Activated CD4-positive, alpha-beta memory T cell treated with anti-CD3 and anti-CD28 coated beads, Interleukin-2, amount 10 ng/mL, durations not matched to agents 7 days and 5 days (primary cell): ENCODE measurements at regions not wholly inside any gene's neighbourhood (a gene's known extent, or its start where the extent isn't known, plus 50 kb on each side); places are given as distances from the start of the nearest gene placed in this dataset.
"Not testable (repeated sequence)": the region's sequence is repeated elsewhere in the genome, so short reads cannot be mapped to it uniquely, and the experiment has no call there.

Experiments used
- CTCF ChIA-PET: fragments of 350-600 bp; sonication (Branson Sonifier 250); formaldehyde crosslinking; loops from one replicate; lab custom pipeline; 2021; ENCODE audit warnings: antibody characterized with exemption, inconsistent platforms; lab: Charles Lee
- POLR2A ChIA-PET: fragments of 350-600 bp; sonication (Branson Sonifier 250); formaldehyde crosslinking; loops from one replicate; lab custom pipeline; 2021; ENCODE audit warnings: antibody characterized with exemption; lab: Charles Lee
- DNase-seq: peaks from one replicate; pipeline ENCODE4 v3.0.0-alpha.2; 2020
- H3K27ac Mint-ChIP-seq: one replicate; pipeline ENCODE4 v1.8.0; 2021; ENCODE audit warnings: mild to moderate bottlenecking, mixed read lengths
- H3K27me3 Mint-ChIP-seq: one replicate; pipeline ENCODE4 v1.8.0; 2021; ENCODE audit warnings: mixed read lengths
- H3K36me3 Mint-ChIP-seq: one replicate; pipeline ENCODE4 v1.8.0; 2021; ENCODE audit warnings: low read depth, mixed read lengths
- H3K4me1 Mint-ChIP-seq: one replicate; pipeline ENCODE4 v1.8.0; 2021; ENCODE audit warnings: mixed read lengths
- H3K4me3 Mint-ChIP-seq: one replicate; pipeline ENCODE4 v1.8.0; 2021; ENCODE audit warnings: mild to moderate bottlenecking, mixed read lengths
- H3K9me3 Mint-ChIP-seq: one replicate; pipeline ENCODE4 v1.8.0; 2021; ENCODE audit warnings: mixed read lengths

DNA sequence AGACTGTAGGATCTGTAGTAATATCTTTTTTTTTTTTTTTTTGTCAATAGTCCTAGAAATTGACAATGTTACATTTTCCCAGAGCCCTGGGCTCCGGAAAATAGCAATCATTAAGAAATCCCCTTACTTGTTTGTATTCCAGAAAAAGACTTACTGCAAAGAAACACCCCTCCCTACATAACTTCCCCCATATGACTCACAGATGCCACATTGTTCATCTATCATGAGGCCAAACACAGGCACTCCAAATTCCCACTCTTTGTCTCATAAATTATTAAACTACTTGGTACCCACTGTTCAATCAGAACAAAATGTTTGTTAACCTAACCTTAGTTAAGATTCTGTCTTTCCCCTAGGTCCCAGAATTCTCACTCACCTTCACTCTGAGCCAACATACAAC is 53.5 kb downstream of the TEX51 start:
- no peak overlapping the region for H3K4me3 Mint-ChIP-seq
- no peak overlapping the region for H3K27ac Mint-ChIP-seq
- no peaks in the 10 kb centered on the region for H3K36me3 Mint-ChIP-seq
- H3K27me3 Mint-ChIP-seq: peaks cover 22% of the 10 kb centered on the region
- no peaks in the 10 kb centered on the region for H3K4me1 Mint-ChIP-seq
- ChIA-PET CTCF (no interaction called here), POLR2A (no interaction called here)
- no peak for DNase-seq
- no peaks in the 10 kb centered on the region for H3K9me3 Mint-ChIP-seq

DNA sequence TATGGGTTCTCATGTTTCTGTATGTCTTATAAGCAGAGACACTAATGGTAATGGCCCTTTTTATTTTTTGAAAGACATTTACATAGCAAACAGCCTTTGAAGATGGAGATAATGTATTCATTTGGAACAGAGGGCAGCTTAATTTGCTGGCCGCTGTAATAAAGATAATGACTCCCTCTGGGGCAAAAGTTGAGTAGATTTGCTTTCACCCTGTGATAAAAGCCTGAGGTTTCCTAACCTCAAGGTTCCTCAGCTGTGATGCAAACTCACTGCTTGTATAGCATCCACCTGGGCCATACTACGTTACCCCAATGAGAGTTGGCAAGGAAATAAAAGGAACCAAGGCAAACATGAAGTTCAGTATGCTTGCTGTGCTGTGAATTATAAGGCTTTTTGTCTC is 54.8 kb downstream of the TEX51 start:
- Mint-ChIP-seq H3K27me3 (peaks cover 27% of the 10 kb centered on the region), H3K36me3 (no peaks in the 10 kb centered on the region), H3K4me1 (no peaks in the 10 kb centered on the region), H3K27ac (no peak overlapping the region), H3K4me3 (no peak overlapping the region), H3K9me3 (no peaks in the 10 kb centered on the region)
- ChIA-PET CTCF (interaction anchor here (0.9 kb wide), 1 partner anchor 306 kb away, joined by 3 read pairs; no protein-coding TSS in a partner anchor), POLR2A (no interaction called here)
- no peak for DNase-seq

DNA sequence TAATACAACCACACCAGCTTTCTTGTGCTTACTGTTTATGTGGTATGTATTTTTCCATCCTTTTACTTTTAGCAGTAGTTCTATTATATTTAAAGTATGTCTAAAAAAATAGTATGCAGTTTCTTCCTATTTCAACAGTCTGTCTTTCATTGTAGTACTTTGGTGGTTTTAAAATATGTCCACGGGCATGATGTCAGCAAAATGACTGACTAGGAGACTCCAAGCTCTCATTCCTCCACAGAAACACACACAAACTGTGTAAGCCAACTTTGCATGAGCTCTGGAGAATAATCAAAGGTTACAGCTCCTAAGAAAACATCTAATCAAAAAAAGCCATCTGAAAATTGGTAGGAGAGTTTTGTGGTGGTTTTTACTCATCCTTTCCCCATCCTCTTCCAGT is 56.1 kb downstream of the TEX51 start:
- no peaks in the 10 kb centered on the region for H3K9me3 Mint-ChIP-seq
- H3K4me3 Mint-ChIP-seq: no peak overlapping the region
- CTCF ChIA-PET: no interaction called here
- DNase-seq: no peak
- POLR2A ChIA-PET: no interaction called here
- H3K4me1 Mint-ChIP-seq: no peaks in the 10 kb centered on the region
- no peak overlapping the region for H3K27ac Mint-ChIP-seq
- H3K27me3 Mint-ChIP-seq: peaks cover 31% of the 10 kb centered on the region
- no peaks in the 10 kb centered on the region for H3K36me3 Mint-ChIP-seq

DNA sequence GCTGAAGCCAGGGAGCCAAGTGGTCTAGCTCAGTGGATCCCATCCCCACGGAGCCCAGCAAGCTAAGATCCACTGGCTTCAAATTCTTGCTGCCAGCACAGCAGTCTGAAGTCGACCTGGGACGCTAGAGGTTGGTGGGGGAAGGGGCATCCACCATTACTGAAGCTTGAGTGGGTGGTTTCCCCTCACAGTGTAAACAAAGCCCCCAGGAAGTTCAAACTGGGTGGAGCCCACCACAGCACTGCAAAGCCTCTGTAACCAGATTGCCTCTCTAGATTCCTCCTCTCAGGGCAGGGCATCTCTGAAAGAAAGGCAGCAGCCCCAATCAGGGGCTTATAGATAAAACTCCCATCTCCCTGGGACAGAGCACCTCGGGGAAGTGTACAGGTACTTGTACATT is 58.1 kb downstream of the TEX51 start:
- H3K27me3 Mint-ChIP-seq: peaks cover 43% of the 10 kb centered on the region
- H3K36me3 Mint-ChIP-seq, H3K4me1 Mint-ChIP-seq, POLR2A ChIA-PET, H3K4me3 Mint-ChIP-seq, CTCF ChIA-PET, H3K27ac Mint-ChIP-seq, DNase-seq, H3K9me3 Mint-ChIP-seq: not testable (repeated sequence)

DNA sequence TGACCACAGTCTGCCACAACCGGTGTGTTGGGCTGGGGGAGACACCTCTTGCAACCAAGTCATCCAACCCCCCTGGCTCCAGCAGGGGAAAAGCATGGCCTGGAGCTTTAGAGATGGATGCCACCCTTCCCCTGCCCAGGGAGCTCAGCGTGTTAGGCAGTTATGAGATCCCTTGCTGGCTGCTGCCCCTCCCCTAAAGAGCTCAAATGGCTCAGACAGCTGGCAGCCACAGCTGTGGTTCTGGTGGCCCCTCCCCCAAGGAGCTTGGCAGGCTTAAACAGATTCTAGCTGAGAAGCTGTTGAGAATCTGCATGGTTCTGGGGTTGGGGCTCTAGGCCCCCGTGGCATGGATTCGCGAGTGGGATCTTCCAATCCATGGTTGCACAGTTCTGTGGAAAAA is 64.7 kb downstream of the TEX51 start:
- POLR2A ChIA-PET: no interaction called here
- CTCF ChIA-PET: no interaction called here

DNA sequence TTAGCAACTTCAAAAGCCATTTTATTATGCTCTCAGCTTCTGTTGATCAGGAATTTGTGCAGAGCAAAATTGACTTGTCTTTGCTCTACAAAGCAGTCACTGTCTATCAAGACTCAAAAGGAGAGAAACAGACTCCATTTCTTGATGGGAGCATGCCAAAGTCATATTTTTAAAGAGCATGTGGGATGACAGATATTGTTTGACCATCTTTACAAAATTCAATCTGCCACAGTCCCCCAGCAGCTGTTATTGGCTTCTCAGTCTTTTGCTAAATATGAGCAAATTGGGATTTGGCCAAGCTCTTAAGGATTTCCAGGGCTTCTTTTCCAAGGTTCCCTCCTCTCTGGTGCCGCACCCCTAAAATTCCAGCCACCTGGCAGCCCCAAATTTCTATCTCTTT is 67.9 kb downstream of the TEX51 start:
- POLR2A ChIA-PET: no interaction called here
- no peak overlapping the region for H3K27ac Mint-ChIP-seq
- CTCF ChIA-PET: no interaction called here

More for the DNA sequence above, 64.7 kb downstream of the TEX51 start:
- no peaks in the 10 kb centered on the region for H3K9me3 Mint-ChIP-seq
- no peak overlapping the region for H3K27ac Mint-ChIP-seq
- no peaks in the 10 kb centered on the region for H3K36me3 Mint-ChIP-seq
- H3K4me3 Mint-ChIP-seq: no peak overlapping the region
- H3K4me1 Mint-ChIP-seq: no peaks in the 10 kb centered on the region
- DNase-seq: no peak
- peaks cover 42% of the 10 kb centered on the region for H3K27me3 Mint-ChIP-seq

DNA sequence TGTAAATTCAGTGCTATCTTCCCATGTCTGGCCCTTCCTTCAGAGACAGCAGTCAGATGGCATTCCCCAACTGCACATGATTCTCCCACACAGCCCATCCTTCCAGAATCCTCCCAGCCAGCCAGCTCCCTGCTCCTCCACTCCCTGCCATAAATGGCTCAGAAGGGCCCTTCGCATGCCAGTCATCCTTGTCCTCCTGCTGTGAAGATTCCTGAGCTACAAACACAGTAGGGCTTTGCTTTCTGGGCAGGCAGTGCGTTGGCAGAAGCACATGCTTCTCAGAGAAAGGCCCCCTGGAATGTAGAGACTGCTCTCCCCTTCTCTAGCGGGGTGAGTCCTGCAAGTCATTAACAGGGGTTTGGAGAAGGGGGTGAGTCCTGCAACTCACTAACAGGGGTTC is 71.9 kb downstream of the TEX51 start:
- no peak overlapping the region for H3K27ac Mint-ChIP-seq
- peaks cover 2% of the 10 kb centered on the region for H3K4me1 Mint-ChIP-seq
- CTCF ChIA-PET: interaction anchor here (0.8 to 1.7 kb wide), 2 partner anchors 16 to 442 kb away, joined by 3 to 6 read pairs; no protein-coding TSS in a partner anchor
- H3K4me3 Mint-ChIP-seq: no peak overlapping the region
- POLR2A ChIA-PET: no interaction called here
- no peak for DNase-seq
- no peaks in the 10 kb centered on the region for H3K9me3 Mint-ChIP-seq
- H3K27me3 Mint-ChIP-seq: peaks cover 50% of the 10 kb centered on the region
- no peaks in the 10 kb centered on the region for H3K36me3 Mint-ChIP-seq

More for the DNA sequence above, 67.9 kb downstream of the TEX51 start:
- H3K4me1 Mint-ChIP-seq: no peaks in the 10 kb centered on the region
- peaks cover 47% of the 10 kb centered on the region for H3K27me3 Mint-ChIP-seq
- DNase-seq: no peak
- H3K9me3 Mint-ChIP-seq: no peaks in the 10 kb centered on the region
- no peak overlapping the region for H3K4me3 Mint-ChIP-seq
- H3K36me3 Mint-ChIP-seq: no peaks in the 10 kb centered on the region

DNA sequence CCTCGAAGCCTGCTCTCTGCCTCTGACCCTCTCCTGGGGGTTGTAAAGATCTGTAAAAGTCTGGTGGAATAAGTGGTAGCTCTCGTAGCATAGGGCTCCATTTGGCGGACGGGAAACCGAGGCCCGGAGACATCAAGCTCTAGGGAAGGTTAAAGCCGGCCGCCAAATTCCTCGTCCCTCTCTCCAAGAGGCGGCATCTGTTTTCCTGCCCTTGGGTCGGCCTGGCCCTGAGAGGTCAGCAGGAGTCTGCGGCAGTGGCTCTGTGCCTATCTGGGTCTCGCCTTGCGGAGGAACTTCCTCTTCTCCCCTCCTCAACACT is 72.4 kb downstream of the TEX51 start:
- CTCF ChIA-PET: interaction anchor here (0.8 to 1.7 kb wide), 5 partner anchors 15 to 443 kb away, joined by 3 to 6 read pairs (median 4); no protein-coding TSS in a partner anchor

DNA sequence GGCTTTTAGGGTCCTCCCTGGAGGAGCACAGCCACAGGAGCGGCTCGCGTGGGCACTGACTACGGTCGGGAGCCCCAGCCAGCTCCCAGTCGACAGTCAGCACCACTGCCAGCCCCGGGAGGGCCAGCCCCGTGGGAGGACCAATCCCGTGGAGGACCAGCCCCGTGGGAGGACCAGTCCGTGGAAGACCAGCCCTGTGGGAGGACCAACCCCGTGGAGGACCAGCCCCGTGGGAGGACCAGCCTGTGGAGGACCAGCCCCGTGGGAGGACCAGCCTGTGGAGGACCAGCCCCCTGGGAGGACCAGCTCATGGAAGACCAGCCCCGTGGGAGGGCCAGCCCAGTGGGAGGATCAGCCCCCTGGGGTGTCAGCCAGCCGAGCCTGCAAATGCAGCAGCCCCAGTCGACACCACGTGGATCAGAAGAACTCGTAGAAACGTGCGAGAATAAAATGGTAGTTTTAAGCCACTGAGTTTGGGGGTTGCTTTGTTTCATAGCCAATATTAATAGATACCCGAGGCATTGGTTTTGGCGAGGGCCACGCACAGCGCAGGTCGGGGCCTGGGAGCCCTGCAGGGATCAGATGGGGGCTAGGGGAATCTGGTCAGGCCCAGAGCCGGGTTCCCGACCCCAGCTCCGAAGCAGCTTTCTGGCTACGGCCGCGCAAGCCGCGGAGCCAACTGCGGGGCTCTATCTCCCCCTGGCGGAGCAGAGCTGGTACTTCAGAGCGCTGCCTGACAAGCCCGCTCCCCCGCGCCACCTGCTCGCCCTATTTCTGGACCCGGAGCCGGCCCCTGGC is 73.0 kb downstream of the TEX51 start:
- POLR2A ChIA-PET: no interaction called here
- Mint-ChIP-seq H3K27me3 (peaks cover 43% of the 10 kb centered on the region), H3K36me3 (no peaks in the 10 kb centered on the region), H3K4me3 (no peak overlapping the region), H3K27ac (no peak overlapping the region), H3K9me3 (no peaks in the 10 kb centered on the region), H3K4me1 (peaks cover 2% of the 10 kb centered on the region)
- DNase-seq: peak; percentile 65
- CTCF ChIA-PET: interaction anchor here (0.6 to 1.7 kb wide), 17 partner anchors 12 to 726 kb away, joined by 3 to 10 read pairs (median 4); no protein-coding TSS in a partner anchor

More for the DNA sequence above, 72.4 kb downstream of the TEX51 start:
- Mint-ChIP-seq H3K36me3 (no peaks in the 10 kb centered on the region), H3K27me3 (peaks cover 46% of the 10 kb centered on the region), H3K4me3 (no peak overlapping the region), H3K4me1 (peaks cover 2% of the 10 kb centered on the region), H3K27ac (no peak overlapping the region), H3K9me3 (no peaks in the 10 kb centered on the region)
- DNase-seq: no peak
- POLR2A ChIA-PET: no interaction called here

DNA sequence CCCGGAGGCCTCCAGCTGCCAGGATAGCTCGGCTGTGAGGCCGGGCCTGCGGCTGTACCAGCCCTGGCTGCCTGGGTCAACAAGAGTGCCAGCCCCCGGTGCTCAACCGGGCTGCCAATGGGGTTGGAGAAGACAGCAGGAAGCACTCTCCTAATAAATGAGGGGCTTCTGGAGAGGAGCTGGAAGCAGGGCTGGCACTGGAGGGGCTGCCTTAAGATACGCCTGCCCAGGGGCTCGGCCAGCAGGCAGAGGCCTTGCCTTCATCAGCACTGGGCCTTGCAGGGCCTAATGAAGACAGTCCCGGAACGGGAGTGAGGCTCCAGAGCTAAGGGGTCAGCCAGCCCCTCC is 73.6 kb downstream of the TEX51 start:
- H3K36me3 Mint-ChIP-seq: no peaks in the 10 kb centered on the region
- ChIA-PET CTCF (interaction anchor here (0.6 to 1.7 kb wide), 16 partner anchors 13 to 726 kb away, joined by 3 to 10 read pairs (median 4); no protein-coding TSS in a partner anchor), POLR2A (no interaction called here)
- H3K4me3 Mint-ChIP-seq: no peak overlapping the region
- no peak overlapping the region for H3K27ac Mint-ChIP-seq
- peaks cover 2% of the 10 kb centered on the region for H3K4me1 Mint-ChIP-seq
- DNase-seq: no peak
- no peaks in the 10 kb centered on the region for H3K9me3 Mint-ChIP-seq
- peaks cover 38% of the 10 kb centered on the region for H3K27me3 Mint-ChIP-seq

DNA sequence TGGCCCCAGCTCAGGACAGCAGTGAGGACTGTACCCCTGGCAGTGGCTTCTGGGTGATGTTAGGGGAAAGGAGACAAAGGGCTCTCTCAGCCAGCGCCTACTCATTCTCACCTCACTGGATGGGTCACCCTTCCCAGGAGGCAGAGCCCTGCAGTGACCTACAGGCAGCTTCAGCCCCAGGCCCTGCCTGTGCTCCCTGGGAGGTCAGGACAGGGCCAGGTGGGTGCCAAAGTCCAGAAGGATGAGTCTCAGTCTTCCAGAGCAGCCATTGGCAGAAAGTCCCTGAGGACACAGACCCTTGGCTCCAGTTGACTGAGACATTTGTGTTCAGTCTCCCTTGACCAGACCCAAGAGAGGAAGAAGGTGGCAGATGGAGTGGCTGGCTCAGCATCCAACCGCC is 75.1 kb downstream of the TEX51 start:
- no peak overlapping the region for H3K4me3 Mint-ChIP-seq
- no peak overlapping the region for H3K27ac Mint-ChIP-seq
- POLR2A ChIA-PET: no interaction called here
- no peak for DNase-seq
- peaks cover 2% of the 10 kb centered on the region for H3K4me1 Mint-ChIP-seq
- no peaks in the 10 kb centered on the region for H3K9me3 Mint-ChIP-seq
- H3K36me3 Mint-ChIP-seq: no peaks in the 10 kb centered on the region
- CTCF ChIA-PET: no interaction called here
- H3K27me3 Mint-ChIP-seq: peaks cover 36% of the 10 kb centered on the region

DNA sequence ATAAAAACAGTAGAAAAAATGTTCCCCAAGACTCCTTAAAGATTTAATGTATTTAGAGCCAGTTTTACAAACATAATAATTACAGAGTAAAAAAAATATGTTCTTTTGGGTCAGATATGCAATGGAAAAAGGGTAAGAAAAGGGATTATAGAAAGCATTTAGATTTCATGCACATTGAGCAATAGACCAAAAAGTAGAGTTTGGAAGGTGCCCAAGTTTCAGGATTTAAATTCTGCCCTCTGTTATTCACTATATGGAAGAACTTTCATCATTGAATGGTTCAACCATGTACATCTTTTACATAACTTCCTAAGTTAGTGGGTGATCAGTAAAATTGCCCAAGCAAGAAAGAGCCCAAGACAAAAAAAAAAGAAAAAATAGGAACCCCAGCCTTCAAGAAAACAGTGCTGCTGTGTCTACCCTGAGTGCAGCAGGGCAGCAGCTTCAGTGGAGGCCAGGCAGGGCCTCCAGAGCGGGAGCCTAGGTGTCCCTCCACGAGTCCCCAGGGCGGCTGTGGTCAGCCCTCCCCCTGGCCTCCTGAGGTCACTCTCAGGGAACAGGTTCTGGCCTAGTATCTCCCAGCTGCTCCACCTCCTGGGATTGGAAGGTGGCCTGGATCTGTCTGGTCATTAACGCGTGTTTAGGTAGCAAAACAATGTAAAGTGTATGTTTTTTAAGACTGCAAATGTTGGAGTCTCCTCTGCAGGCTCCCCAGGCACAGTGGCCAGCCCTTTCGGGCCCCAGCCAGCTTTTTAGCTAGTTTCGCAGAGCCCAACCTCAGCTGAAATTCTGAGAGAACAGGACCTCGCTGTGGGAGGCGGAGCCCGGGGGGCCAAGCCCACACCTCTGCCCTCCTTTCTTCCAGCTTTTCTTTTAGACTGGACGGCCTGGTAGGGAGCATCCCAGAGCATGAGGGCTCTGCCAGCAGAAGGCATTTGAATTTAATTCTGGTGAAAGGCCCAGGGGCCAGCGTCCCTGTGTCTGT is 77.3 kb downstream of the TEX51 start:
- ChIA-PET POLR2A (no interaction called here), CTCF (interaction anchor here (0.6 kb wide), 1 partner anchor 51 kb away, joined by 3 read pairs; no protein-coding TSS in a partner anchor)
- Mint-ChIP-seq H3K9me3 (no peaks in the 10 kb centered on the region), H3K4me1 (peaks cover 2% of the 10 kb centered on the region), H3K4me3 (no peak overlapping the region), H3K36me3 (no peaks in the 10 kb centered on the region), H3K27ac (no peak overlapping the region), H3K27me3 (peaks cover 18% of the 10 kb centered on the region)
- DNase-seq: no peak

DNA sequence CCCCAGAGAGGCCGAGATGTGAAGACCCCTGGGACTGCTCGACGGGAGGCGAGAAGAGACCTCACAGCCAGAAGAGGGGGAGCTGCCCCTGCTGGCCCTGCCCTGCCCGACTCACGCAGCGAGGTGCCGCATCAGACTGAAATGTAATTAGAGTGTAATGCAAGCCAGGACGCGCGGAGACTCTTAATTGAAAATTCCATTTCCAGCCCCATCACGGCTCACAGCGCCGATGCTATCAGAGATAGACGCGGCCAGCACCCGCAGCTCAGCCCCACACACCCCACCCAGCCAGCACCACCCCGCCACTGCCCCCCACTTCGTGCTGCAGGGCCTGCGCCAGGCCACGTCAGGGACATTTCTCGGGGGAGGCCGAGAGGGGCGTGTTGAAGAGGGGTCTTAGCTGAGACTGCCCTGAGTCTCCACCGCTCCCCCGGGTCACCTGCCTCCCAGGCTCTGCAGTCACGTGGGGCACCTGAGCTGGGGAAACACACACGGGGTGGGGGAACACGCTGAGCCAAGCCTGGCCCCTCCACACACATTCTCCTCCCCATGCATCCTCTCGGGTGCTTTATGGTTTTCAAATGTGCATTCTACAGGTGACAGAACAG is 78.1 kb downstream of the TEX51 start:
- H3K36me3 Mint-ChIP-seq: no peaks in the 10 kb centered on the region
- H3K27ac Mint-ChIP-seq: no peak overlapping the region
- no peak overlapping the region for H3K4me3 Mint-ChIP-seq
- ChIA-PET CTCF (no interaction called here), POLR2A (no interaction called here)
- no peaks in the 10 kb centered on the region for H3K9me3 Mint-ChIP-seq
- H3K4me1 Mint-ChIP-seq: peaks cover 2% of the 10 kb centered on the region
- DNase-seq: no peak
- peaks cover 17% of the 10 kb centered on the region for H3K27me3 Mint-ChIP-seq
